Fibroblast of the aortic adventitia (primary cell): ENCODE measurements at regions not wholly inside any gene's neighbourhood (a gene's known extent, or its start where the extent isn't known, plus 50 kb on each side); places are given as distances from the start of the nearest gene placed in this dataset.

Experiments used
- DNase-seq: peaks from one replicate; pipeline ENCODE4 v3.0.0-alpha.2; 2010; ENCODE audit warnings: low read depth
- H3K4me3 ChIP-seq: 2 replicates; pipeline ENCODE4 v1.5.1; 2011; ENCODE audit warnings: low read depth, mild to moderate bottlenecking, control low read depth, low read length, moderate library complexity
- TF ChIP-seq, protein P1 (sequence below): IDR thresholded peaks from 2 replicates; pipeline ENCODE4 v1.5.1; 2011; ENCODE audit warnings: mild to moderate bottlenecking, low read length, control low read depth, inconsistent platforms; ENCODE audit not compliant: insufficient read depth

DNA sequence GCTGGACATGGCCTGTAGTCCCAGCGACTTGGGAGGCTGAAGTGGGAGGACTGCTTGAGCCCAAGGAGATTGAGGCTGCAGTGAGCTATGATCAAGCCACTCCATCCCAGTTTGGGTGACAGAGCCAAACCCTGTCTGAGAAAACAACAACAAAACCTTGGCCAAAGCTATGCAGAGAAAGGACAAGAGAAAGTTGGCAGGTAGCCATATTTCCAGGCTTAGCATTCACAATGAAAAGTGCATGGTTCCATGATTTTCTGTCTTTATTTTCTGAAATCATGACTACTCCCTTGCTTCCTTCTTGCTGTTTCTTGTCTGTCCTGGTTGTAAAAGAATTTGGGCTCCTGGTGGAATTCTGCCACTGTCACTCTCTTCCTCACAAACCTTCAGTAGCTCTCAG, 284.6 kb upstream of the C2CD4B start:
- H3K4me3 ChIP-seq: no peak overlapping the region
- TF ChIP-seq, protein P1, sequence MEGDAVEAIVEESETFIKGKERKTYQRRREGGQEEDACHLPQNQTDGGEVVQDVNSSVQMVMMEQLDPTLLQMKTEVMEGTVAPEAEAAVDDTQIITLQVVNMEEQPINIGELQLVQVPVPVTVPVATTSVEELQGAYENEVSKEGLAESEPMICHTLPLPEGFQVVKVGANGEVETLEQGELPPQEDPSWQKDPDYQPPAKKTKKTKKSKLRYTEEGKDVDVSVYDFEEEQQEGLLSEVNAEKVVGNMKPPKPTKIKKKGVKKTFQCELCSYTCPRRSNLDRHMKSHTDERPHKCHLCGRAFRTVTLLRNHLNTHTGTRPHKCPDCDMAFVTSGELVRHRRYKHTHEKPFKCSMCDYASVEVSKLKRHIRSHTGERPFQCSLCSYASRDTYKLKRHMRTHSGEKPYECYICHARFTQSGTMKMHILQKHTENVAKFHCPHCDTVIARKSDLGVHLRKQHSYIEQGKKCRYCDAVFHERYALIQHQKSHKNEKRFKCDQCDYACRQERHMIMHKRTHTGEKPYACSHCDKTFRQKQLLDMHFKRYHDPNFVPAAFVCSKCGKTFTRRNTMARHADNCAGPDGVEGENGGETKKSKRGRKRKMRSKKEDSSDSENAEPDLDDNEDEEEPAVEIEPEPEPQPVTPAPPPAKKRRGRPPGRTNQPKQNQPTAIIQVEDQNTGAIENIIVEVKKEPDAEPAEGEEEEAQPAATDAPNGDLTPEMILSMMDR: no peak
- DNase-seq: peak; percentile 39

DNA sequence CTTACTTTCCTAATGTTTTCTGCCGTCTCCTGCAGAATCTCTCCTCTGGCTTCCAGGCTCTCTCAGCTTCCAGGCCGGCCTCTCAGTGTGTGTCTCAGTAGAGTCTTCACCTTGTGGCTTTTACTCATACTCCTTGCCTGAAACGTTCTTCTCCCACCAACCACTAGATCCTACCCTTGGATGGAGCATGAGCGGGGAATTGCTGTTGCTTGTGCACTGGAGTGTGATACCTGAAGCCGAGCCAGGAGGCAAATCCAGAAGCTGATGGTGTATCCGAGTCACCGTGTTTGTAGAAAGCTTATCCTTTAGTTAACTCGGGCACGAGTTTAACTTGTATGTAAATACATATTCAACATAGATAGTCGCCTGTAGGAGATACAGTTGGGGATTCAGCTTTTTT, 285.0 kb upstream of the C2CD4B start:
- DNase-seq: no peak
- TF ChIP-seq, protein P1: no peak
- no peak overlapping the region for H3K4me3 ChIP-seq

DNA sequence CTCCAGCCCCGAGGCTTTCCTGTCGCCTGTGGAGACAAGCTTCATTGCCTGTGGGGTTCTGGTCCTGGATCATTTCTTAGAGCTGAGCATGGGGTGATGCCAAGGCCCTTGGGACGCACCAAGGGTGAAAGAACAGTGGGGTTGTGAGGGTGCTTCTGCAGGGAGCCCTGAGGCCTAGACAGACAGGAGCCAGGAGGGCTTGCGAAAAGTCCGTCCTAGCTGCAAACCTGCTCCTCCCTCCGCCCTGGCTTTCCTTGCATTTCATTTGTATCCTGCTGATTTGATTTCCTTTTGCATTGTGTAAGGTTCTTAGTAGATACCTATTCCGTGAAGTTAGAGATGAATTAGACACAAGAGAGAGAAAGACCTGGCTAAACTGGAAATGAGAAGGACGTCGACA, 286.9 kb upstream of the C2CD4B start:
- H3K4me3 ChIP-seq: no peak overlapping the region
- DNase-seq: no peak
- TF ChIP-seq, protein P1: no peak

DNA sequence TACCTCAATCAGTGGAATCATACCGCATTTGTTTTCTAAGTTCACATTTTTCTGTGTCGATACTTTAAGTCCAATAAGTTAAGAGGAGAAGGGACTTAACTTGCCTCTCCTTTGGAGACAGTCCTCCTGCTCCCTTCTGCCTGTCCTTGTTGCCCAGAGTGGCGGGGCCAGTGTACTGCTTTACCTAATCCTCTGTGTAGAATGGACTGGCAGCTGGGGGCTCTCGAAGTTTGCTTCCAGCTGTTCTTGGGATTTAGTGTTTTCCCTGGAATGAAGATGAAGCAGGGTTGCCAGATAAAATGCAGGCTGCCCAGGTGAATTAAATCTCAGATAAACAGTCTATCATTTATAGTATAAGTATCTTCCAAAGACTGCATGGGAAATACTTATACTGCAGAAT, 287.6 kb upstream of the C2CD4B start:
- no peak for DNase-seq
- TF ChIP-seq, protein P1: no peak
- H3K4me3 ChIP-seq: no peak overlapping the region

DNA sequence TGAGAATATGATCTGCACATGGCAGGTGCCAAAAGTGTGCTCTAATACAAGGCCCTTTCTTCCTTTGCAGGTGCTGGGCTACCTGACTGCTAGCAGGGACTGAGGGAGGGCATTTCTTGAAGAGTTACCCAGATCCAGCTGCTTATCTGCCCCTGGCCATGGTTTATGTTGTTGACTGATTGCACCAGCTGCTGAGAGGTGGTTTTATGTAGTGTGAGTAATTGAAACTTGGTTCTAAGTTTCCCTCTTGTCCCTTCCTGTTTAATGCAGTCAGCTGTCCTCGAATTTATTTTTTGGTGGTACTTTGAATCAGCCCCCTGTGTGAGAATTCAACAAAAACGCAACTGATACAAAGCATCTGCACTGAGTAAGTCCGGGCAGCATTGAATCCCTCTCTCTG, 288.3 kb upstream of the C2CD4B start:
- no peak for DNase-seq
- H3K4me3 ChIP-seq: no peak overlapping the region
- TF ChIP-seq, protein P1: no peak

DNA sequence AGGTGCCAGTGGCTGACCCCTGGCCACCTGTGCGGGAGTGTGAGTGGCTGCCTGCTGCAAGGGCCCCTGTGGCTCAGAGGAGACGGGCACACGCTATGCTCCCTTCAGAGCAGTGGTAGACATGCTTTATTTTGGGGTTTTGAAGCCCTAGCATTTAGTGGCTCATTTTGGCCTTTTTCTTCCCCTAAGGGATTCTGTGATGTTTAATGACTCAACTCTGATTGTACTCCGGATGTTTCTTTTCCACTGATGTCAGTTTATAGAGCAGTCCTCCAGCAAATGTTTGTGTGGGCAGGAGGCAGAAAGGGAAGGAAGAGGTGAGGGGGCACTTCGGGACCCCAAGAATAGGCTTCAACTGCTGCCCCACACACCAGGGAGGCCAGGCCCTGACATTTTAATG, 288.9 kb upstream of the C2CD4B start:
- TF ChIP-seq, protein P1: no peak
- H3K4me3 ChIP-seq: no peak overlapping the region
- peak; percentile 66 for DNase-seq

DNA sequence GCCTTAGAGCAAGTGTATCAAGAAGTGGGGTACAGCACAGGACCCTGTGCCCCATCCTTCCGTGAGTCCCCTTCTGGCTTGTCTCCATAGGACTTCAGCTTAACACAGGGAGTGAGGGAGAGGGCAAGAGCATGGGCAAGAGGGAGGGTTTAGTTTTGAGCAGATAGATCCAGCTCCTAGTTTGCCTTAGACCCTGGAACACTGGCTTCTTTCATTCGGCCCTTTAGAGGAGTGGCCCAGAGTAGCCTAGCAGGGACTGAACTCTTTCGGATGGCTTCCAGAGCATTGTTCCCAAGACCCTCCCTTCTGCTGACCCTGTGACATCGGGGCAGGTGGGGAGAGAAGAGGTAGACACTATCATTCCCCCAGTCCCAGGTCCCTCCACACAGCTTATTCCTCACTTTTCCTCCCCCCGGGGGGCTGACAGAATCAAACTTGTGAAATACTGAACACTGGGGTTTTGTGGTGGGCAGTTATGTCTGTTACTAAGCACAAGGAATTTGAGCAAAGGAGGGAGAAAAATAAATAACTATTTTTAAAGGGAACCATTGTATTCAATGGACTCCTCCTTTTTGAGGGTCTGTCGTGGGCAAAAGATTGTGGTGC, 289.6 kb upstream of the C2CD4B start:
- H3K4me3 ChIP-seq: no peak overlapping the region
- TF ChIP-seq, protein P1: no peak
- DNase-seq: no peak
